Endothelial cell (in vitro differentiated cells): ENCODE measurements at regions not wholly inside any gene's neighbourhood (a gene's known extent, or its start where the extent isn't known, plus 50 kb on each side); places are given as distances from the start of the nearest gene placed in this dataset.
"Not testable (repeated sequence)": the region's sequence is repeated elsewhere in the genome, so short reads cannot be mapped to it uniquely, and the experiment has no call there.

ENCODE experiments used
- DNase-seq: peaks from one replicate; pipeline ENCODE4 v3.0.0; 2021; ENCODE audit warnings: low spot score
- H3K27ac Mint-ChIP-seq: one replicate; pipeline ENCODE4 v1.8.0; 2021; ENCODE audit warnings: mixed read lengths, inconsistent platforms; ENCODE audit not compliant: unreplicated experiment
- H3K27me3 Mint-ChIP-seq: one replicate; pipeline ENCODE4 v1.8.0; 2021; ENCODE audit warnings: mild to moderate bottlenecking, moderate library complexity, mixed read lengths, inconsistent platforms; ENCODE audit not compliant: unreplicated experiment
- H3K36me3 Mint-ChIP-seq: one replicate; pipeline ENCODE4 v1.8.0; 2021; ENCODE audit warnings: mild to moderate bottlenecking, low read depth, mixed read lengths, inconsistent platforms; ENCODE audit not compliant: unreplicated experiment
- H3K4me1 Mint-ChIP-seq: one replicate; pipeline ENCODE4 v1.8.0; 2021; ENCODE audit warnings: mild to moderate bottlenecking, mixed read lengths, inconsistent platforms; ENCODE audit not compliant: unreplicated experiment
- H3K4me3 Mint-ChIP-seq: one replicate; pipeline ENCODE4 v1.8.0; 2021; ENCODE audit warnings: mild to moderate bottlenecking, mixed read lengths, inconsistent platforms; ENCODE audit not compliant: unreplicated experiment
- H3K9me3 Mint-ChIP-seq: one replicate; pipeline ENCODE4 v1.8.0; 2021; ENCODE audit warnings: mixed read lengths, inconsistent platforms; ENCODE audit not compliant: unreplicated experiment
- TF ChIP-seq, protein P1 (sequence below): fragments of 200-600 bp; sonication (generic); IDR thresholded peaks from one replicate; pipeline ENCODE4 v1.5.0; 2021; ENCODE audit warnings: antibody characterized with exemption; ENCODE audit not compliant: unreplicated experiment

DNA sequence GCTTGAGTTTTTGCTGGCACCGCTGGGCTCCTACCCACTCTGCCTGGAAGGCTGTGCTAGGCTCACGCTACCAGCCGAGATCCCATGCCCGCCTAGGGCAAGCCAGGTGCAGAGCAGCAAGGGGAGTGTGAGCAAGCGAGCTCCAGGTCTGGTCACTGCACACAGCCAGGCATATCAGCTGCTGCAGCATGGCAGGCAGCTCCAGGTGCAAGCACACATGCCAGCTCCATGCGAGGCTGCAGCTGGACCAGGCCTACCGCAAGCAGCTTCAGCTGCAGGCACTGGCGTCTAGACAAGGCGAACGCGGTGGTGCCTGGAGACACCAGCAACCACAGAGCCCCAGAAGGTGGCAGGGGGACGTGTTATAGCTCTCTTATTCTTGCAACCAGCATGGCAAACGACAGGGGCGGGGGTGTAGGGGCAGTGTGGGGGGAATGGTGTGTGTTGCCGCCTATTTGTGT is 614.7 kb upstream of the EPHA5 start:
- no peaks in the 10 kb centered on the region for H3K4me1 Mint-ChIP-seq
- DNase-seq = no peak
- TF ChIP-seq, protein P1, sequence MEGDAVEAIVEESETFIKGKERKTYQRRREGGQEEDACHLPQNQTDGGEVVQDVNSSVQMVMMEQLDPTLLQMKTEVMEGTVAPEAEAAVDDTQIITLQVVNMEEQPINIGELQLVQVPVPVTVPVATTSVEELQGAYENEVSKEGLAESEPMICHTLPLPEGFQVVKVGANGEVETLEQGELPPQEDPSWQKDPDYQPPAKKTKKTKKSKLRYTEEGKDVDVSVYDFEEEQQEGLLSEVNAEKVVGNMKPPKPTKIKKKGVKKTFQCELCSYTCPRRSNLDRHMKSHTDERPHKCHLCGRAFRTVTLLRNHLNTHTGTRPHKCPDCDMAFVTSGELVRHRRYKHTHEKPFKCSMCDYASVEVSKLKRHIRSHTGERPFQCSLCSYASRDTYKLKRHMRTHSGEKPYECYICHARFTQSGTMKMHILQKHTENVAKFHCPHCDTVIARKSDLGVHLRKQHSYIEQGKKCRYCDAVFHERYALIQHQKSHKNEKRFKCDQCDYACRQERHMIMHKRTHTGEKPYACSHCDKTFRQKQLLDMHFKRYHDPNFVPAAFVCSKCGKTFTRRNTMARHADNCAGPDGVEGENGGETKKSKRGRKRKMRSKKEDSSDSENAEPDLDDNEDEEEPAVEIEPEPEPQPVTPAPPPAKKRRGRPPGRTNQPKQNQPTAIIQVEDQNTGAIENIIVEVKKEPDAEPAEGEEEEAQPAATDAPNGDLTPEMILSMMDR = no peak
- H3K27ac Mint-ChIP-seq = no peak overlapping the region
- H3K4me3 Mint-ChIP-seq = no peak overlapping the region
- H3K9me3 Mint-ChIP-seq = no peaks in the 10 kb centered on the region
- no peaks in the 10 kb centered on the region for H3K36me3 Mint-ChIP-seq
- H3K27me3 Mint-ChIP-seq = no peaks in the 10 kb centered on the region

DNA sequence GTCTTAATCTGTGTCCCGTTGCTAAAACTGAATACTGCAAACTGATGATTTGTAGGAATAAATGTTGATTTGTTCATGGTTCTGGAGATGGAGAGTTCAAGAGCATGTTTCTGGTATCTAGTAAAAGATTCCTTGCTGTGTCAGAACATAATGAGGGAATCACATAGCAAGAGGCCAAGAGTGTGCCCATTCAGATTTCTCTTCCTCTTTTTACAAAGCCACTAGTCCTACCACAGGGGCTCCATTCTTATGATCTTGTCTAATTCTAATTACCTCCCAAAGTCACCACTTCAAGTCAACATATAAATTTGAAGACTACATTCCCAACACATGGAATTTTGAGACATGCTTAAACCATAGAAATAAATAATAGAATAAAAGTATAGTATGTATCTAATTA is 608.8 kb upstream of the EPHA5 start:
- Mint-ChIP-seq H3K9me3 (no peaks in the 10 kb centered on the region), H3K27me3 (no peaks in the 10 kb centered on the region), H3K4me1 (no peaks in the 10 kb centered on the region), H3K36me3 (no peaks in the 10 kb centered on the region), H3K27ac (no peak overlapping the region), H3K4me3 (no peak overlapping the region)
- DNase-seq = no peak
- TF ChIP-seq, protein P1 = no peak

DNA sequence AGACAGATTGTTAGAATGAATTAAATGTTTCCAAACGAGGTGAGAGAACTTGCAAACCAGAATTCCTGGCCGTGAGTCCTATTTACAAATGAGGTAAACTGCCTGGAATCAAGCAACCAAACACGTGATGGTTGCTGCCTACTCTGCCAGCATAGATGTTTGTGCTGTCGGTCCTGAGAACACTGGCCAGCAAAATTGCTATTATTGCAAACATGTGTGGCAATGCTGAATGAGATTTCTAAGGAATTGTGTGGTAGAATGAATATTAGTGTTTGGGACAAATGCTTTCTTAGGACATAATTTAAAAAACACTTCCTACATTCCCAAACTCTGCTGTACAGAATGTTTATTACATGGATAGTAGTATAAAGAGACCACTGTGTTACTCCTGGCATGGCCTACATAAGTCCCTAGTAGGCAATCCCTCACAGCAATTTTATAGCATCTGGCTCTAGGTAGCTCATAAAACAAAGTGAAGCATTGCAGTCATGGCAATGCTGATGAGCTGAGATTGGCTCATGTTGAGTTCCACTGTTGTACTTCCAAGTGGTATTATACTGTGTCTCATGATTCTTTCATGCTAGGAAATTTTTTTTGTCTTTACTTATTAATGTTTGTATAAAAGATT is 605.2 kb upstream of the EPHA5 start:
- H3K4me1 Mint-ChIP-seq = no peaks in the 10 kb centered on the region
- no peak overlapping the region for H3K27ac Mint-ChIP-seq
- H3K27me3 Mint-ChIP-seq = no peaks in the 10 kb centered on the region
- TF ChIP-seq, protein P1 = no peak
- H3K36me3 Mint-ChIP-seq = no peaks in the 10 kb centered on the region
- no peak for DNase-seq
- H3K4me3 Mint-ChIP-seq = no peak overlapping the region
- no peaks in the 10 kb centered on the region for H3K9me3 Mint-ChIP-seq

DNA sequence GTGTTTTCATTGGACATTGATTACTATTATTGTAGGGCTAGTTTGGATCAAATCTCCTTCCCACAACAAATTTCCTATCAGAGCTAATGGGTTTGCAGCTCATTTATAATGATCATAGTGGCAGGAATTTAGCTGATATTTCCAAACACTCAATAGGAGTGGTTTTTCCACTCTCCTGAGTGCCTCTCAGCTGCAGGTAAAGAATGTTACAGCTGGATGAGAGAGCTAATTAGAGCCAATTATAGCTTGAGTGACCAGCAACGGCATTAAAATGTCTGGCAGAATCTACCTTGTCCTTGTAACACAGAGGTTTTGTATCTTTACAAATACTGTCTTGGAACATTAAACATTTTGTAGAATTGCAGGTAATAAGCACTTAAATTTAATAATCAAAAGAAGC is 602.8 kb upstream of the EPHA5 start:
- H3K27ac Mint-ChIP-seq = no peak overlapping the region
- no peak overlapping the region for H3K4me3 Mint-ChIP-seq
- H3K9me3 Mint-ChIP-seq = no peaks in the 10 kb centered on the region
- DNase-seq = no peak
- no peaks in the 10 kb centered on the region for H3K4me1 Mint-ChIP-seq
- no peaks in the 10 kb centered on the region for H3K27me3 Mint-ChIP-seq
- TF ChIP-seq, protein P1 = no peak
- H3K36me3 Mint-ChIP-seq = no peaks in the 10 kb centered on the region

DNA sequence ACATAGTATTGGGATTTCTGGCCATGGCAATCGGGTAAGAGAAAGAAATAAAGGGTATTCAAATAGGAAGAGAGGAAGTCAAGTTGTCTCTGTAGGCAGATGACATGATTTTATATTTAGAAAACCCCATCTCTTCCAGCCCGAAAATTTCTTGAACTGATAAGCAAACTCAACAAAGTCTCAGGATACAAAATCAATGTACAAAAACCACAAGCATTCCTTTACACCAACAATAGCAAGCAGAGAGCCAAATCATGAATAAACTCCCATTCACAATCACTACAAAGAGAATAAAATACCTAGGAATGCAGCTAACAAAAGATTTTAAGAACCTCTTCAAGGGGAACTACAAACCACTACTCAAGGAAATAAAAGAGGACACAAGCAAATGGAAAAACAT is 600.1 kb upstream of the EPHA5 start:
- H3K4me3 Mint-ChIP-seq, H3K27me3 Mint-ChIP-seq, H3K27ac Mint-ChIP-seq, DNase-seq, H3K9me3 Mint-ChIP-seq, H3K36me3 Mint-ChIP-seq, H3K4me1 Mint-ChIP-seq: not testable (repeated sequence)

DNA sequence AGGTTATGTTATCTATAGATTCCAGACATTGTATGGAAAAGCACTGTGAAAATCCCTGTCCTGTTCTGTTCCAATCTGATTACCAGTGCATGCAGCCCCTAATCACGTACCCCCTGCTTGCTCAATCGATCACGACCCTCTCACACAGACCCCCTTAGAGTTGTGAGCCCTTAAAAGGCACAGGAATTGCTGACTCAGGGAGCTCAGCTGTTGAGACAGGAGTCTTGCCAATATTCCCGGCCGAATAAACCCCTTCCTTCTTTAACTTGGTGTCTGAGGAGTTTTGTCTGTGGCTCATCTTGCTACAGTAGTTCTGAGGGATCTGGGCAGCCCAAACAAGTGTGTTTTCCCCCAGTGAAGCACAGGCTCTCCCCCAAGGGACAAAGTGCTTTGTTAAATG is 596.3 kb upstream of the EPHA5 start:
- not testable (repeated sequence) for H3K4me1 Mint-ChIP-seq, H3K36me3 Mint-ChIP-seq, H3K27me3 Mint-ChIP-seq, H3K4me3 Mint-ChIP-seq, H3K27ac Mint-ChIP-seq, DNase-seq, H3K9me3 Mint-ChIP-seq
